ENCODE measurements at regions not wholly inside any gene's neighbourhood (a gene's known extent, or its start where the extent isn't known, plus 50 kb on each side); places are given as distances from the start of the nearest gene placed in this dataset.

DNA sequence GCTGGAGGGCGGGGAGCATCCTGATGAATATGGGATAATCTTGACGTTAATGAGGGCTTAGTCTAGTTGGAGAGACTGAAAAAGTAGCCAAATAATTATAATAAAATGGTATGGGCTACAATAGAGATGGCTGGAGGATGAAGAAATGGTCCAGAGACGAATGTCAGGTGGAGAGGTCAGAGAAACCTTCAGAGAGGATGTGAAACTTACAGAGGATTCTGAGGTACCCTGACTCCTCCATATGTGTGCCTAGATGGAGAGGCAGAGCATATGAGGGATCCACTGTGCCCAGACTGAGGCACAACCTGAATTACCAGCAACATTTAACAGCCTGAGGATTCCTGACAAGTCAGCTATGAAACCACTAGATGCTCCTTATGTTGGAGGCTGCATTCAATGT is 417.0 kb downstream of the ATP23 start:
- H3K27me3 Mint-ChIP-seq (ENCODE audit: low read depth in 3 of 3): peaks cover 0 to 5% (median 0%) of the 10 kb centered on the region in 3 donors
- H3K36me3 Mint-ChIP-seq: no peaks in the 10 kb centered on the region
- H3K27ac Mint-ChIP-seq: no peak overlapping the region
- H3K79me2 ChIP-seq (ENCODE audit: insufficient read depth, low read length): no peaks in the 10 kb centered on the region
- DNase-seq: no peak
- 90% methylated on average over 3 of the region's 3 CpGs for WGBS (ENCODE audit: insufficient coverage)
- H3K4me2 ChIP-seq (replicated peaks; ENCODE audit: extremely low read depth, low read length, poor library complexity, severe bottlenecking): no peak overlapping the region
- no peak overlapping the region for H3K27ac ChIP-seq (ENCODE audit: low read depth in 1 of 2, low read length in 2 of 2)
- intact Hi-C loops (cut with micrococcal nuclease): no loop called here
- H3K27me3 ChIP-seq (ENCODE audit: control insufficient read depth in 2 of 2, insufficient read depth in 2 of 2, low read length in 2 of 2): no peaks in the 10 kb centered on the region
- no peaks in the 10 kb centered on the region for H4K20me1 ChIP-seq (ENCODE audit: insufficient read depth, low read length)
- no peak overlapping the region for H2AFZ ChIP-seq (ENCODE audit: insufficient read depth, low read depth, low read length, poor library complexity, severe bottlenecking)
- no peak overlapping the region for H3K4me3 ChIP-seq (replicated peaks in 1 of 3; ENCODE audit: low read depth in 2 of 3, low read length in 3 of 3)
- no peak overlapping the region for H3K9ac ChIP-seq (ENCODE audit: insufficient read depth, low read length, poor library complexity, severe bottlenecking)
- no peaks in the 10 kb centered on the region for H3K36me3 ChIP-seq (replicated peaks in 1 of 2; ENCODE audit: control insufficient read depth in 1 of 2, insufficient read depth in 2 of 2, low read length in 2 of 2)
- TF ChIP-seq, protein P1, sequence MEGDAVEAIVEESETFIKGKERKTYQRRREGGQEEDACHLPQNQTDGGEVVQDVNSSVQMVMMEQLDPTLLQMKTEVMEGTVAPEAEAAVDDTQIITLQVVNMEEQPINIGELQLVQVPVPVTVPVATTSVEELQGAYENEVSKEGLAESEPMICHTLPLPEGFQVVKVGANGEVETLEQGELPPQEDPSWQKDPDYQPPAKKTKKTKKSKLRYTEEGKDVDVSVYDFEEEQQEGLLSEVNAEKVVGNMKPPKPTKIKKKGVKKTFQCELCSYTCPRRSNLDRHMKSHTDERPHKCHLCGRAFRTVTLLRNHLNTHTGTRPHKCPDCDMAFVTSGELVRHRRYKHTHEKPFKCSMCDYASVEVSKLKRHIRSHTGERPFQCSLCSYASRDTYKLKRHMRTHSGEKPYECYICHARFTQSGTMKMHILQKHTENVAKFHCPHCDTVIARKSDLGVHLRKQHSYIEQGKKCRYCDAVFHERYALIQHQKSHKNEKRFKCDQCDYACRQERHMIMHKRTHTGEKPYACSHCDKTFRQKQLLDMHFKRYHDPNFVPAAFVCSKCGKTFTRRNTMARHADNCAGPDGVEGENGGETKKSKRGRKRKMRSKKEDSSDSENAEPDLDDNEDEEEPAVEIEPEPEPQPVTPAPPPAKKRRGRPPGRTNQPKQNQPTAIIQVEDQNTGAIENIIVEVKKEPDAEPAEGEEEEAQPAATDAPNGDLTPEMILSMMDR (IDR thresholded peaks at IDR 0.05): no peak
- H3K4me3 Mint-ChIP-seq: no peak overlapping the region
- H3K9me3 Mint-ChIP-seq: peaks cover 0 to 6% (median 2%) of the 10 kb centered on the region in 7 donors
- H3K4me1 ChIP-seq (ENCODE audit: control insufficient read depth in 1 of 2, insufficient read depth in 2 of 2, low read length in 2 of 2): no peaks in the 10 kb centered on the region
- H3K4me1 Mint-ChIP-seq: no peaks in the 10 kb centered on the region
- no peaks in the 10 kb centered on the region for H3K9me3 ChIP-seq (replicated peaks in 1 of 2; ENCODE audit: control insufficient read depth in 1 of 2, insufficient read depth in 1 of 2, low read length in 2 of 2)

GRCh38 chr12:58359084-58359483 is 417.7 kb downstream of the ATP23 start:
- Histone ChIP-seq H3K27ac (ENCODE audit: low read depth in 1 of 2, low read length in 2 of 2) (no peak overlapping the region), H2AFZ (ENCODE audit: insufficient read depth, low read depth, low read length, poor library complexity, severe bottlenecking) (no peak overlapping the region), H4K20me1 (ENCODE audit: insufficient read depth, low read length) (no peaks in the 10 kb centered on the region), H3K9me3 (replicated peaks in 1 of 2; ENCODE audit: control insufficient read depth in 1 of 2, insufficient read depth in 1 of 2, low read length in 2 of 2) (no peaks in the 10 kb centered on the region), H3K4me3 (replicated peaks in 1 of 3; ENCODE audit: low read depth in 2 of 3, low read length in 3 of 3) (no peak overlapping the region), H3K4me1 (ENCODE audit: control insufficient read depth in 1 of 2, insufficient read depth in 2 of 2, low read length in 2 of 2) (no peaks in the 10 kb centered on the region), H3K27me3 (ENCODE audit: control insufficient read depth in 2 of 2, insufficient read depth in 2 of 2, low read length in 2 of 2) (no peaks in the 10 kb centered on the region), H3K9ac (ENCODE audit: insufficient read depth, low read length, poor library complexity, severe bottlenecking) (no peak overlapping the region), H3K4me2 (replicated peaks; ENCODE audit: extremely low read depth, low read length, poor library complexity, severe bottlenecking) (no peak overlapping the region), H3K79me2 (ENCODE audit: insufficient read depth, low read length) (no peaks in the 10 kb centered on the region), H3K36me3 (replicated peaks in 1 of 2; ENCODE audit: control insufficient read depth in 1 of 2, insufficient read depth in 2 of 2, low read length in 2 of 2) (no peaks in the 10 kb centered on the region)
- Mint-ChIP-seq H3K4me1 (no peaks in the 10 kb centered on the region), H3K27ac (no peak overlapping the region), H3K36me3 (no peaks in the 10 kb centered on the region), H3K9me3 (peaks cover 0 to 6% (median 2%) of the 10 kb centered on the region in 7 donors), H3K4me3 (no peak overlapping the region), H3K27me3 (ENCODE audit: low read depth in 3 of 3) (peaks cover 0 to 5% (median 0%) of the 10 kb centered on the region in 3 donors)
- no peak for DNase-seq
- WGBS (ENCODE audit: insufficient coverage): 94% methylated on average over 2 of the region's 8 CpGs
- intact Hi-C loops (cut with micrococcal nuclease): no loop called here
- TF ChIP-seq, protein P1 (IDR thresholded peaks at IDR 0.05): no peak

All from CD14-positive monocyte (primary cell).